Endothelial cell of umbilical vein (primary cell): ENCODE measurements at regions not wholly inside any gene's neighbourhood (a gene's known extent, or its start where the extent isn't known, plus 50 kb on each side); places are given as distances from the start of the nearest gene placed in this dataset.

Source experiments
- CTCF ChIP-seq, 2 donors: IDR thresholded peaks; 1 replicate in 1 of 2; 2 replicates in 1 of 2; pipeline ENCODE4 v1.5.1; 2011; ENCODE audit warnings: low read length in 2 of 2, mild to moderate bottlenecking in 2 of 2, moderate library complexity in 2 of 2, control low read depth in 1 of 2, inconsistent platforms in 1 of 2, low read depth in 1 of 2; ENCODE audit not compliant: insufficient read depth in 1 of 2; ENCODE audit errors: extremely low read depth in 1 of 2
- EZH2 ChIP-seq: IDR thresholded peaks from 2 replicates; pipeline ENCODE4 v1.6.1; 2012; ENCODE audit warnings: borderline replicate concordance, low read depth, mild to moderate bottlenecking, moderate library complexity, low read length, inconsistent platforms; ENCODE audit not compliant: severe bottlenecking
- FOS ChIP-seq: IDR thresholded peaks from 2 replicates; pipeline ENCODE4 v1.6.1; 2011; ENCODE audit warnings: mild to moderate bottlenecking, low read length, moderate library complexity, borderline replicate concordance; ENCODE audit not compliant: insufficient read depth
- GATA2 ChIP-seq: IDR thresholded peaks from 2 replicates; pipeline ENCODE4 v1.7.0; 2011; ENCODE audit warnings: low read depth, mild to moderate bottlenecking, moderate library complexity, mixed read lengths, low read length; ENCODE audit not compliant: insufficient read length, insufficient read depth
- JUN ChIP-seq: IDR thresholded peaks from 2 replicates; pipeline ENCODE4 v1.6.1; 2011; ENCODE audit warnings: borderline replicate concordance, low read depth; ENCODE audit not compliant: insufficient read length, insufficient read depth
- MAX ChIP-seq: IDR thresholded peaks from 2 replicates; pipeline ENCODE4 v1.6.1; 2011; ENCODE audit not compliant: insufficient read depth, insufficient read length
- POLR2A ChIP-seq: IDR thresholded peaks from 2 replicates; pipeline ENCODE4 v1.6.1; 2012; ENCODE audit warnings: low read depth, mild to moderate bottlenecking, control low read depth, low read length
- POLR2AphosphoS5 ChIP-seq: IDR thresholded peaks from 2 replicates; pipeline ENCODE4 v1.6.1; 2012; ENCODE audit warnings: low read depth, mild to moderate bottlenecking, control low read depth, low read length, moderate library complexity; ENCODE audit not compliant: insufficient read depth

DNA sequence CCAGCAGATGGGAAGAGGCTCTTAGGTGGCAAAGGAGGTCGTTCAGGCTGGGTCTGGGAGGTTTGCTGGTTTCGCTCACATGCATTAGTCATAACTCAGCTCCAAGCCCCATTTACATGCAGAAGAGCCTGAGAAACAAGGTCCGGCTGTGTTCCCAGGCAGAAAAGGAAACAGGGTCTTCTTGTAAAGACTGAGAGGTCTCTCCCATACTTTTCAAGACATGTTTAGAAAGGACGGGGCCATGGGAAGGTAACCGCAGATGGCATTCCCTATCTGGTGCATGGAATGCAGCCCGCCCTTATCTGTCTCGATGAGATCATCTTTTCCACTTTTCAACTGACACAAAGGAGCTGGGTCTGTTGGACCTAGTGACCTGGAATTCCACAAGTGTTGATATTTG lies 389.0 kb upstream of the CDH11 start:
- no peak for TF ChIP-seq FOS
- TF ChIP-seq CTCF (IDR thresholded peaks at IDR 0.05; ENCODE audit: extremely low read depth in 1 of 2, insufficient read depth in 1 of 2, low read depth in 1 of 2, low read length in 2 of 2), result no peak
- TF ChIP-seq EZH2, result no peak
- no peak for TF ChIP-seq POLR2AphosphoS5
- no peak for TF ChIP-seq POLR2A
- TF ChIP-seq MAX, result no peak
- no peak for TF ChIP-seq JUN
- no peak for TF ChIP-seq GATA2
